Peyer's patch (tissue), 4 donors: ENCODE measurements at regions not wholly inside any gene's neighbourhood (a gene's known extent, or its start where the extent isn't known, plus 50 kb on each side); places are given as distances from the start of the nearest gene placed in this dataset.

ENCODE experiments used
- POLR2A ChIP-seq, 2 donors: fragments of 450-650 bp; IDR thresholded peaks; one replicate each; pipeline ENCODE4 v1.5.1; 2017; ENCODE audit warnings: antibody characterized with exemption in 2 of 2, mild to moderate bottlenecking in 2 of 2, moderate library complexity in 2 of 2
- TF ChIP-seq, protein P1 (sequence below), 6 experiments: fragments of 450-650 bp in 4 of 6; fragments of 200-600 bp in 2 of 6; sonication (generic) in 1 of 6; IDR thresholded peaks; one replicate each; pipeline ENCODE4 v1.5.1; 2017 to 2019; ENCODE audit warnings: antibody characterized with exemption in 6 of 6, mild to moderate bottlenecking in 3 of 6, moderate library complexity in 1 of 6

- no peak for TF ChIP-seq POLR2A (IDR thresholded peaks at IDR 0.05)
- TF ChIP-seq, protein P1, sequence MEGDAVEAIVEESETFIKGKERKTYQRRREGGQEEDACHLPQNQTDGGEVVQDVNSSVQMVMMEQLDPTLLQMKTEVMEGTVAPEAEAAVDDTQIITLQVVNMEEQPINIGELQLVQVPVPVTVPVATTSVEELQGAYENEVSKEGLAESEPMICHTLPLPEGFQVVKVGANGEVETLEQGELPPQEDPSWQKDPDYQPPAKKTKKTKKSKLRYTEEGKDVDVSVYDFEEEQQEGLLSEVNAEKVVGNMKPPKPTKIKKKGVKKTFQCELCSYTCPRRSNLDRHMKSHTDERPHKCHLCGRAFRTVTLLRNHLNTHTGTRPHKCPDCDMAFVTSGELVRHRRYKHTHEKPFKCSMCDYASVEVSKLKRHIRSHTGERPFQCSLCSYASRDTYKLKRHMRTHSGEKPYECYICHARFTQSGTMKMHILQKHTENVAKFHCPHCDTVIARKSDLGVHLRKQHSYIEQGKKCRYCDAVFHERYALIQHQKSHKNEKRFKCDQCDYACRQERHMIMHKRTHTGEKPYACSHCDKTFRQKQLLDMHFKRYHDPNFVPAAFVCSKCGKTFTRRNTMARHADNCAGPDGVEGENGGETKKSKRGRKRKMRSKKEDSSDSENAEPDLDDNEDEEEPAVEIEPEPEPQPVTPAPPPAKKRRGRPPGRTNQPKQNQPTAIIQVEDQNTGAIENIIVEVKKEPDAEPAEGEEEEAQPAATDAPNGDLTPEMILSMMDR (IDR thresholded peaks at IDR 0.05), result no peak
Observed at GRCh38 chr6:169838346-169839028, 87.1 kb downstream of the ERMARD start.
